Thyroid gland (tissue), 4 donors: ENCODE measurements at regions not wholly inside any gene's neighbourhood (a gene's known extent, or its start where the extent isn't known, plus 50 kb on each side); places are given as distances from the start of the nearest gene placed in this dataset.

Source experiments
- CTCF ChIP-seq, 6 experiments: fragments of 200-600 bp in 3 of 6; fragments of 450-650 bp in 3 of 6; sonication (generic) in 3 of 6; IDR thresholded peaks; one replicate each; pipeline ENCODE4 v1.5.1; 2016 to 2019; ENCODE audit warnings: antibody characterized with exemption in 6 of 6, mild to moderate bottlenecking in 2 of 6, inconsistent platforms in 1 of 6, moderate library complexity in 1 of 6
- POLR2A ChIP-seq, 2 donors: fragments of 450-650 bp; IDR thresholded peaks; one replicate each; pipeline ENCODE4 v1.6.1; 2017; ENCODE audit warnings: antibody characterized with exemption in 2 of 2, mild to moderate bottlenecking in 2 of 2, moderate library complexity in 1 of 2

GRCh38 chr6:146989860-146990259 lies 214.4 kb upstream of the STXBP5 start:
- TF ChIP-seq CTCF (IDR thresholded peaks at IDR 0.05) (no peak), POLR2A (IDR thresholded peaks at IDR 0.05) (no peak)
